Nephron (organoid): ENCODE measurements at regions not wholly inside any gene's neighbourhood (a gene's known extent, or its start where the extent isn't known, plus 50 kb on each side); places are given as distances from the start of the nearest gene placed in this dataset.

Source experiments
- H3K27ac Mint-ChIP-seq, 3 experiments: 2 replicates each; pipeline ENCODE4 v1.8.0; 2020; ENCODE audit warnings: mixed read lengths in 3 of 3, mild to moderate bottlenecking in 2 of 3, moderate library complexity in 1 of 3
- H3K27me3 Mint-ChIP-seq: 2 replicates; pipeline ENCODE4 v1.8.0; 2021; ENCODE audit warnings: low read depth, mild to moderate bottlenecking, moderate library complexity, mixed read lengths
- H3K36me3 Mint-ChIP-seq: 2 replicates; pipeline ENCODE4 v1.8.0; 2020; ENCODE audit warnings: low read depth, mixed read lengths
- H3K4me1 Mint-ChIP-seq: 2 replicates; pipeline ENCODE4 v1.8.0; 2020; ENCODE audit warnings: mixed read lengths
- H3K4me3 Mint-ChIP-seq, 3 experiments: 2 replicates each; pipeline ENCODE4 v1.8.0; 2020; ENCODE audit warnings: mild to moderate bottlenecking in 3 of 3, mixed read lengths in 3 of 3, moderate library complexity in 2 of 3
- H3K9me3 Mint-ChIP-seq: 2 replicates; pipeline ENCODE4 v1.8.0; 2020; ENCODE audit warnings: mixed read lengths
- TF ChIP-seq, protein P1 (sequence below), 3 experiments: fragments of 200-600 bp; sonication (generic); IDR thresholded peaks; one replicate each; pipeline ENCODE4 v1.5.0; 2021; ENCODE audit warnings: antibody characterized with exemption in 3 of 3; ENCODE audit not compliant: unreplicated experiment in 3 of 3

DNA sequence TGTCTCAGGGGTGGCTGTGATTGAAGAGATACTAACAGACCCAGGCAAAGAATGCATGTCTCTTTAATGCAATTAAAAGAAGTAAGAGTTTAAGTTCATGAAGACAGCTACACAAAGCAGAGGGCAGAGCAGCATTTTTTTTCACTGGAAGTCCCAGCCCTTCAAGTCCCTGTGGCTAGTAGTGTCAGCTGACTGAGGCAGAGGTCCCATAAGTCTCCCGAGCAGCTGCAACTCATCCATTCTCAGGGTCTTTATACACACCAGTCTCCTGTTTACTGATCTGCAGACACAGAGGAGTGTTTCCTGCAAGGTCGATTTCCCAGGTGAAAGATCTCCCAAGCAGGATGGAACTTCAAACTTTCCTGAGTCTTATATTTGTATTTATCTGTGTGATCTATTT is 169.4 kb upstream of the GLRA1 start:
- no peaks in the 10 kb centered on the region for H3K36me3 Mint-ChIP-seq
- H3K4me1 Mint-ChIP-seq: peaks cover 26% of the 10 kb centered on the region
- no peaks in the 10 kb centered on the region for H3K9me3 Mint-ChIP-seq
- TF ChIP-seq, protein P1, sequence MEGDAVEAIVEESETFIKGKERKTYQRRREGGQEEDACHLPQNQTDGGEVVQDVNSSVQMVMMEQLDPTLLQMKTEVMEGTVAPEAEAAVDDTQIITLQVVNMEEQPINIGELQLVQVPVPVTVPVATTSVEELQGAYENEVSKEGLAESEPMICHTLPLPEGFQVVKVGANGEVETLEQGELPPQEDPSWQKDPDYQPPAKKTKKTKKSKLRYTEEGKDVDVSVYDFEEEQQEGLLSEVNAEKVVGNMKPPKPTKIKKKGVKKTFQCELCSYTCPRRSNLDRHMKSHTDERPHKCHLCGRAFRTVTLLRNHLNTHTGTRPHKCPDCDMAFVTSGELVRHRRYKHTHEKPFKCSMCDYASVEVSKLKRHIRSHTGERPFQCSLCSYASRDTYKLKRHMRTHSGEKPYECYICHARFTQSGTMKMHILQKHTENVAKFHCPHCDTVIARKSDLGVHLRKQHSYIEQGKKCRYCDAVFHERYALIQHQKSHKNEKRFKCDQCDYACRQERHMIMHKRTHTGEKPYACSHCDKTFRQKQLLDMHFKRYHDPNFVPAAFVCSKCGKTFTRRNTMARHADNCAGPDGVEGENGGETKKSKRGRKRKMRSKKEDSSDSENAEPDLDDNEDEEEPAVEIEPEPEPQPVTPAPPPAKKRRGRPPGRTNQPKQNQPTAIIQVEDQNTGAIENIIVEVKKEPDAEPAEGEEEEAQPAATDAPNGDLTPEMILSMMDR (IDR thresholded peaks at IDR 0.05; ENCODE audit: unreplicated experiment in 3 of 3): no peak
- no peak overlapping the region for H3K4me3 Mint-ChIP-seq
- H3K27ac Mint-ChIP-seq: no peak overlapping the region
- H3K27me3 Mint-ChIP-seq: peaks cover 4% of the 10 kb centered on the region

DNA sequence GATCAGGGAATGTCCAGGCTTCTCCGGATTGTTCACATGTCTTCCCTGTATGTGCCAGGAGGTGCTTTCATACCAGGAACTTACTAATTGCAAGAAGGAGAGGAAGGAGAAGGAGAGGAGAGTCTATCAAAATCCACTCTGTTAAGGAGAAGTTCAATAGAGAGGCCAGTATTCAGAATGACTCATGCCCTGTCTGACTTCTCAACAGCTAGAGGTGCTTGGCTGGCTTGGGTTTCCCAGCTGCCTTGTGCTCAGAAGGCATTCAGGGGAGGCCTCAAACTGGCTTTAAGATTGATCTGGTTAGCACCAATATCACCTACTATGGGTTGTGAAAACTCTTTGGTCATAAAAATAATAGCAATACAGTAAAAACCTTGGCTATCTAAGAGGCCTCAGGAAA is 167.9 kb upstream of the GLRA1 start:
- TF ChIP-seq, protein P1 (IDR thresholded peaks at IDR 0.05; ENCODE audit: unreplicated experiment in 3 of 3): no peak
- Mint-ChIP-seq H3K36me3 (no peaks in the 10 kb centered on the region), H3K4me1 (peaks cover 26% of the 10 kb centered on the region), H3K4me3 (no peak overlapping the region), H3K27me3 (peaks cover 4% of the 10 kb centered on the region), H3K27ac (no peak overlapping the region), H3K9me3 (no peaks in the 10 kb centered on the region)

DNA sequence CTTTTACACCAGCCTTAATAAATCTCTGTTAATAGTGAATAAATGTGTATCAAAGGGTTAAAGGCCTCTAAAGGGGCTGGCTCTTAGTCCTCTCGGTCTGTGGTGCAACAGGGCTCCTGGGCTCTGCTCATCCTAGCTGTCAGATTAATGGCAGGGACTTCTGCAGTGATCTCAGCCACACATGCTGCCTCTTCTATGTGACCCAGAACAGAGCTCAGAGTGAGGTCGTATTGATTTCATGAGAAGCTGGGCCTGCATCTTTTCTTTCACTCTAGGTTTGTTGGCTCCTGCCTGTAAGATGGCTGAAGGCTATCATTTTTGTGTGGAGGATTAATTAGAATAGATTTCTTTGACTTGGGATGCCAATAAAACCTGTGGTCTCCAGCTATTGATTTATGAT is 165.0 kb upstream of the GLRA1 start:
- TF ChIP-seq, protein P1 (IDR thresholded peaks at IDR 0.05; ENCODE audit: unreplicated experiment in 3 of 3): no peak
- no peaks in the 10 kb centered on the region for H3K36me3 Mint-ChIP-seq
- peaks cover 21% of the 10 kb centered on the region for H3K4me1 Mint-ChIP-seq
- no peaks in the 10 kb centered on the region for H3K9me3 Mint-ChIP-seq
- H3K4me3 Mint-ChIP-seq: no peak overlapping the region
- no peaks in the 10 kb centered on the region for H3K27me3 Mint-ChIP-seq
- no peak overlapping the region for H3K27ac Mint-ChIP-seq

DNA sequence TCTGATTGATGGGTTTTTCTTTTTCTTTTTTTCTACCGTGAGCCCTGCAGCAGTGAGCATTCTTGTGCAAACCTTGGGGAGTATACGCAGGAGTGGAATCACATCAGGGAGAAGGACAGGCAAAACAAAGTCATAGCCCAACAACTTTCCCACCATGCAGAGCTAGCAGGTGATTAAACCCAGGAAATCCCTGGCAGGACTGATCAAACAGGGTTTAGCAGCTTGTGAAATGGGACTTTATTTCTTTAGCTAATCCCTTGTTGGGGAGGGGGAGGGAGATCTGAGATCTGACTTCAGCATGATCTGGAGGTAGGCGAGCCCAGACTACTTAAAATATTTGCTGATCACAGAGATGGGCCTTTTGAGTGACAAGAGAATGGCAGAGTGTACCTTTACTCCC is 162.0 kb upstream of the GLRA1 start:
- TF ChIP-seq, protein P1 (IDR thresholded peaks at IDR 0.05; ENCODE audit: unreplicated experiment in 3 of 3): no peak
- Mint-ChIP-seq H3K4me1 (peaks cover 19% of the 10 kb centered on the region), H3K27me3 (peaks cover 4% of the 10 kb centered on the region)

DNA sequence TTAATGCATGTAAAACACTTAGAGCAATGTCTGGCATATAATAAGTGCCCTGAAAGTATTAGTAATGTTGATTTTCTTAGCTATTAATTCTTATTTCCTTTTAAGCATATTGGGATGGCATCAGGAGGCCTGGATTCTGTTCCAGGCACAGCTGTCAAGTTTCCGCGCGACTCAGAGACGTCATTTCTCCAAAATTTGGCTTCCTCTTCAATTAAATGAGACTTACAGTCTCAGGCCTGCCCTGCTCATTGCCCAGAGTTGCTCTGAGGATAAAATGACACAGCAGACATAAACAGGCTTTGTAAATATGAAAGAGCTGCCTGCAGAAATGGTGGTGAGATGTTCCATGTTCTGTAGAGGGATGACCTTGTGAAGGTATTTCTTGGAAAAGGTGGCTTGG is 159.8 kb upstream of the GLRA1 start:
- TF ChIP-seq, protein P1 (IDR thresholded peaks at IDR 0.05; ENCODE audit: unreplicated experiment in 3 of 3): no peak
- Mint-ChIP-seq H3K27me3 (peaks cover 4% of the 10 kb centered on the region), H3K36me3 (no peaks in the 10 kb centered on the region), H3K4me1 (peaks cover 13% of the 10 kb centered on the region), H3K4me3 (no peak overlapping the region), H3K27ac (no peak overlapping the region), H3K9me3 (no peaks in the 10 kb centered on the region)

More for the DNA sequence above, 162.0 kb upstream of the GLRA1 start:
- Mint-ChIP-seq H3K27ac (peak overlapping the region in 1 of 3 experiments; percentile 26), H3K4me3 (no peak overlapping the region), H3K9me3 (no peaks in the 10 kb centered on the region), H3K36me3 (no peaks in the 10 kb centered on the region)

DNA sequence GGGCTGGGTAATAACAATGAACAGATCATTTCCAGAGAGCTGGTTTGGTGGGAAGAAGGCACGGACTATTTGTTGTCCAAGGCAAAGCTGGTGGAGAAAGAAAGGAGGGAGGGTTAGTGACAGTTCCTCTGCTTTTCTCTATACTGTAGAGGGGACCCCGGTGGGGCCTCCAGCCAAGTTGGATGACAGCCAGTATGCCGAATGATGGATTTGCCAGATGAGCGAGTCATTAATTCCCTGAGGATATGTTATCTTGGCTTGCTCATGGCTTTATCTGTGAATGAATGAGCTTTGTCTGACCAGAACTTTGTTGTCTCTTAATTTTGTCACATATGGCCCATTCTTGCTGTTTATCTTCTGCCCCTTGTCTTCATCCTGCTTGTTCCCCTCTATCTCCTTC is 158.6 kb upstream of the GLRA1 start:
- Mint-ChIP-seq H3K27ac (no peak overlapping the region), H3K27me3 (peaks cover 4% of the 10 kb centered on the region), H3K36me3 (no peaks in the 10 kb centered on the region), H3K4me3 (no peak overlapping the region), H3K4me1 (peaks cover 9% of the 10 kb centered on the region), H3K9me3 (no peaks in the 10 kb centered on the region)
- TF ChIP-seq, protein P1 (IDR thresholded peaks at IDR 0.05; ENCODE audit: unreplicated experiment in 3 of 3): no peak
